ENCODE measurements at regions not wholly inside any gene's neighbourhood (a gene's known extent, or its start where the extent isn't known, plus 50 kb on each side); places are given as distances from the start of the nearest gene placed in this dataset.
"Not testable (repeated sequence)": the region's sequence is repeated elsewhere in the genome, so short reads cannot be mapped to it uniquely, and the experiment has no call there.

GRCh38 chr12:131646444-131646843 lies 64.4 kb upstream of the SFSWAP start:
- intact Hi-C loops (cut with DNase I); H3K36me3 ChIP-seq; H3K4me3 ChIP-seq; DNase-seq; H3K9me3 ChIP-seq; H3K4me1 ChIP-seq; H3K27ac ChIP-seq: not testable (repeated sequence)
- peaks cover 0 to 53% (median 0%) of the 10 kb centered on the region in 4 donors for H3K27me3 ChIP-seq
- no CpG with 5 or more reads among the region's 9 CpGs for WGBS, 2 donors

GRCh38 chr12:131647667-131648066 lies 63.2 kb upstream of the SFSWAP start:
- no peak overlapping the region for H3K4me3 ChIP-seq
- no peak for DNase-seq
- 100% methylated on average over 4 of the region's 4 CpGs; no CpG with 5 or more reads in 1 of the 2 donors for WGBS, 2 donors
- no peaks in the 10 kb centered on the region for H3K9me3 ChIP-seq
- intact Hi-C loops (cut with DNase I), result no loop called here
- peaks cover 0 to 45% (median 0%) of the 10 kb centered on the region in 4 donors for H3K27me3 ChIP-seq
- no peak overlapping the region for H3K27ac ChIP-seq
- no peak for TF ChIP-seq CTCF (IDR thresholded peaks at IDR 0.05)
- TF ChIP-seq POLR2A (IDR thresholded peaks at IDR 0.05), result no peak
- no peaks in the 10 kb centered on the region for H3K36me3 ChIP-seq
- H3K4me1 ChIP-seq, result no peaks in the 10 kb centered on the region

- H3K36me3 ChIP-seq; intact Hi-C loops (cut with DNase I); H3K27ac ChIP-seq; H3K4me3 ChIP-seq; H3K4me1 ChIP-seq; H3K9me3 ChIP-seq; DNase-seq: not testable (repeated sequence)
- peaks cover 0 to 21% (median 0%) of the 10 kb centered on the region in 4 donors for H3K27me3 ChIP-seq
- WGBS, 2 donors, result no CpG with 5 or more reads among the region's 13 CpGs
Observed at GRCh38 chr12:131655469-131656174, 55.3 kb upstream of the SFSWAP start.

GRCh38 chr12:131656796-131657195 lies 54.1 kb upstream of the SFSWAP start:
- intact Hi-C loops (cut with DNase I); H3K4me3 ChIP-seq; H3K4me1 ChIP-seq; DNase-seq; H3K9me3 ChIP-seq; H3K27ac ChIP-seq; H3K36me3 ChIP-seq: not testable (repeated sequence)
- peaks cover 0 to 20% (median 0%) of the 10 kb centered on the region in 4 donors for H3K27me3 ChIP-seq
- 90% methylated on average over 2 of the region's 5 CpGs; no CpG with 5 or more reads in 1 of the 2 donors for WGBS, 2 donors

GRCh38 chr12:131658605-131659004 lies 52.3 kb upstream of the SFSWAP start:
- H3K4me3 ChIP-seq; H3K4me1 ChIP-seq; H3K36me3 ChIP-seq; H3K27ac ChIP-seq; intact Hi-C loops (cut with DNase I); H3K9me3 ChIP-seq; DNase-seq: not testable (repeated sequence)
- H3K27me3 ChIP-seq, result peaks cover 0 to 29% (median 0%) of the 10 kb centered on the region in 4 donors
- 67 to 76% methylated on average over 7 of the region's 8 CpGs for WGBS, 2 donors

- H3K36me3 ChIP-seq; intact Hi-C loops (cut with DNase I); H3K4me3 ChIP-seq; DNase-seq; H3K4me1 ChIP-seq; H3K27ac ChIP-seq; H3K9me3 ChIP-seq: not testable (repeated sequence)
- 33 to 67% methylated on average over 3 of the region's 8 CpGs for WGBS, 2 donors
- peaks cover 0 to 33% (median 0%) of the 10 kb centered on the region in 4 donors for H3K27me3 ChIP-seq
Observed at GRCh38 chr12:131659484-131659883, 51.4 kb upstream of the SFSWAP start.

GRCh38 chr12:131659976-131660375 lies 50.9 kb upstream of the SFSWAP start:
- intact Hi-C loops (cut with DNase I), result loop anchor here (10.0 kb wide), 1 partner anchor 365 kb away; no protein-coding TSS in a partner anchor
- not testable (repeated sequence) for H3K36me3 ChIP-seq, H3K27ac ChIP-seq, H3K4me3 ChIP-seq, DNase-seq, H3K9me3 ChIP-seq, H3K4me1 ChIP-seq
- WGBS, 2 donors, result 65% methylated on average over 6 to 7 of the region's 7 CpGs
- H3K27me3 ChIP-seq, result peaks cover 0 to 33% (median 0%) of the 10 kb centered on the region in 4 donors

GRCh38 chr12:131660401-131660800 lies 50.5 kb upstream of the SFSWAP start:
- H3K27ac ChIP-seq, DNase-seq, H3K36me3 ChIP-seq, H3K4me3 ChIP-seq, H3K4me1 ChIP-seq, H3K9me3 ChIP-seq: not testable (repeated sequence)
- H3K27me3 ChIP-seq, result peaks cover 0 to 33% (median 0%) of the 10 kb centered on the region in 4 donors
- 82% methylated on average over 4 of the region's 12 CpGs for WGBS, 2 donors
- intact Hi-C loops (cut with DNase I), result loop anchor here (10.0 kb wide), 1 partner anchor 366 kb away; no protein-coding TSS in a partner anchor

Small RNAs in the stretch of these regions (small RNA-seq; reads per million reads assigned to genes)
- 0 reads per million in 4 donors for gene AC140063.1
- 0 reads per million in 4 donors for gene RNA5SP376

Measured in esophagus squamous epithelium (tissue), 5 donors.